GM12891 (cell line): ENCODE measurements at regions not wholly inside any gene's neighbourhood (a gene's known extent, or its start where the extent isn't known, plus 50 kb on each side); places are given as distances from the start of the nearest gene placed in this dataset.

Source experiments
- POLR2A ChIP-seq: IDR thresholded peaks from 2 replicates; pipeline ENCODE4 v1.6.1; 2011; ENCODE audit warnings: low read depth, low read length, control low read depth
- POLR2AphosphoS5 ChIP-seq: IDR thresholded peaks from 2 replicates; pipeline ENCODE4 v1.6.1; 2011; ENCODE audit warnings: low read depth, low read length, control low read depth
- SPI1 ChIP-seq: IDR thresholded peaks from 2 replicates; pipeline ENCODE4 v1.6.1; 2011; ENCODE audit warnings: low read depth, low read length, control low read depth

DNA sequence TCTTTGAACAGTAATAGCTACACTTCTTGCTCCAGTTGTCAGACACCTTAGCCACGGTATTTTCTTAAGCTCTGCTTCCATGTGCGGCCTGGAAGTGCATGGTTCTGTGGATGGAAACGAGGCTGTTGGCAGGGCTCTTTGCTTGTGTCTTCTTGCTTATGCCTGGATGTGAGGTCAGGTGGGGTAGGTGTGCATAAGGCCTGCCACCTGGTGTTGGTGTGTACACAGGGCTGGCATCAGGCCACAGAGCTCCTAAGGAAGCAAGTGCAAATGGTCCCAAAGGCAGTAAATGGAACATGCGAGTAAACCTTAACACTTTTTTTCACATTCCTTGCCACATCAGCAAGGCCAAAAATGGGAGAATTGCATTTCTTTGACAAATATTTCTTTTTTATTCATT lies 158.1 kb upstream of the GMDS start:
- no peak for TF ChIP-seq POLR2AphosphoS5
- TF ChIP-seq POLR2A, result no peak
- TF ChIP-seq SPI1, result no peak
